ENCODE measurements at regions not wholly inside any gene's neighbourhood (a gene's known extent, or its start where the extent isn't known, plus 50 kb on each side); places are given as distances from the start of the nearest gene placed in this dataset.

DNA sequence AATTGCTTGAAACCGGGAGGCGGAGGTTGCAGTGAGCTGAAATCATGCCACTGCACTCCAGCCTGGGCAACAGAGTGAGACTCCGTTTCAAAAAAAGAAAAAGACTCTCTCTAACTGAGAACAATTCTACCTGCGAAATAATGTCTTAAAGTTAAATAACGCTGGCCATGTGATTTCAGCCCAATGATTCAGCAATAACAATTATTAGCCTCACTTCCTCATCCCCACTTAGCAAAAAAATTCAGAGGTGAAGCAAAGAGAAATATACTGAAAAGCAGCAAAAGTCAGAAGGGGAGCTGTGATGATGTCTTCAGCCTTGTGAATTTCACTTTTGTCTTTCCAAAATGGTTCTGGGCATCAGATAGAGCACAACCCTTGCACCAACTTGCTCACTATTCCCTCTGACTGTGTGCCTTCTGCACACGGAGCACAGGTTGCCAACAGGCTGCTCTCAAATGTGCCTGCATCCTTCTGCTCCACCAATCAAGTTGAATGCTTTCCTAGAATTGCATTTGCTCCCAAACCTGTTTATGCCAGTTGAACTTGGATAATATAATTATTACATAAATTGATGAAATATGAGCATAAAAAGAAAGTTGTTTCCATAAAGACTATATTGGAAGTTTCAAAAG lies 79.8 kb upstream of the IPO9 start:
- no peak for DNase-seq (ENCODE audit: low read depth)

DNA sequence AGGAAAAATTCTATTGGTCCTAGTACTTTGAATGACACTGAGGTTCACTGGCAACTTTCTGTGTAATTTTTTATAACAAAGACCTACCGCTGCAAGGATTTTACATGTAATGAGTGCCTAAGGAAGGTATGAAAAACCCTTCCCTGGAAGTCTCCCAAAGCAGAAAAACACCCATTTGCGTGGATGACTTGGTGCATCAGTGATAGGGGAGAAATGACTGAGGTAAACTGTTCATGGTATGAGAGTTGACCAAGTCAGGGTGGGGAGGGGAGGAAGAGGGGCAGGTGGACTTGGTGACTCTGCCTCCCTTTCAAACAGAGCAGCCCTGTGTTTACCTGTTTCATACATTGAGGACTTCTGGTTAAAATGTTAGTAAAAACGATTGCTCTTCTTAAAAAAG lies 78.8 kb upstream of the IPO9 start:
- DNase-seq (ENCODE audit: low read depth), result no peak

DNA sequence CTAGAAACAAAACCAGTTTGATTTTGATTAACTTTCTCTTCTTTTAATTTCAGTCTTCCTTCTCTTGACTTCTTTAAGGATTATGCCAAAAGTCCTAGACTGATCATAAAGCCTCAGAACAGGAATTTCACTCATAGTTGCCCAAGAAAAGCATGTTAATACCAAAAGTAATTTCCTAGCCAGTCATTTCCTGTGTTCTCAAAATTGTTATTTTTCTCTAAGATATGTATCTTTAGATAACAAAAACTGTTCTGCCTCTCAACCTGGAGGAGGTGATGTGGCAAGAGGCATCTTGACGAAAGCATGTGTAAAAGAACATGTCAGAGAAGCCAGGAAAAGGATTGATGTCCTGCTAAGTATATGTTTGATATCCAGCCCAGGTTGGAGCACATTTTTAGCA lies 78.0 kb upstream of the IPO9 start:
- no peak for DNase-seq (ENCODE audit: low read depth)

DNA sequence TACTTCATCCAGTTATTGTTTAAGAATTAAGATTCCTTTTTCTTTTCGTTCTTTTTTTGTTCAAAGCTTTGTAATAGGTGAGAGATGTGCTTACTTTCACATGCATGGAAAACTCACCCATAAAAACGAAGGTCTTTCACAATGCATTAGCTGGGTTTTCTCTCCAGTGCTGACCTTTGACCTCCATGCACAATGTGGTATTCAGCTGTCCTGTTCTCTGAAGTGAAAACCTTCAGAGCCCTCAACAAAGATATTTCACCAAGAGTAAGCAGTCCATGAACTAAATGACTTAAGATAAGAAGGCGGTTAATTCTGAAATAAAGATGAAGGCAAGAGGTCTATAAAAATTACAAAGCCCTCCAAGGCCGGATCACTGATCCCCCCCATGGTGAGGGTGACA lies 77.1 kb upstream of the IPO9 start:
- no peak for DNase-seq (ENCODE audit: low read depth)

DNA sequence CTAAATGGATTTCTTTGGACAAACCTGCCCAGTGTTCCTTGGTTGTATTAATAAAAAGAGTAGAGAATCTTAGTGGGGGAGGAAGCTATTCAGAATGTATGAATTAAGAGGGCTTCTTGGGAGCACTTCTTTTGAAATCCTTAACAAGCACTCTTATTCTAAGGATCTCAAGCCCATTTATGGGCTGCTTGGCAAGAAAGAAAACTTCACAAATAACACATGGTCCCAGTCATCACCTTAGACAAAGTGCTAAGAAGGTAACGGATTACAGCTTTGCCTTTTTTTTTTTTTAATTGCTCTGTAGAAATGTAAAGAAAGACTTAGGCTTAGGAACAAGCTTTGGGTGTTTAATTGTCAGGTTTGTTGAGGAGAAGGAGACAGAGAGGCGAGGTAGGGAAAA lies 76.6 kb upstream of the IPO9 start:
- DNase-seq (ENCODE audit: low read depth), result no peak

DNA sequence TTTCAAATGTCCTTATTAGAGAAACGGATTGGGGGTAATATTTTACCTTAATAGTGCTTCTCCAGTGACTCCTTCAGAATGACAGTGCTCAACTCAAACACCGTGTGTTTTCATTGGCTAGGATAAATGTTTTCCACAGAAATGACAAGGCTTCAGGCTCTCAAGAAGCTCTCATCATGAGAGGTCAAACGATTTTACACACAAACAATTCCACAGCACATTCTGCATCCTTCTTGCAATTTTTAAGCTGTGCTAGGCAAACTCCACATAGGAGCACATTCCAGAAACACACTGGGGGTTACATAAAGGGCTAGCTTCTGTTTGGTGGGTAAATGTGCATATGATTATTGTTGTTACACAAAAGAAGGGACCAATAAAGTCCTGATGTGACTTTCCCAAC lies 75.5 kb upstream of the IPO9 start:
- DNase-seq (ENCODE audit: low read depth), result no peak

DNA sequence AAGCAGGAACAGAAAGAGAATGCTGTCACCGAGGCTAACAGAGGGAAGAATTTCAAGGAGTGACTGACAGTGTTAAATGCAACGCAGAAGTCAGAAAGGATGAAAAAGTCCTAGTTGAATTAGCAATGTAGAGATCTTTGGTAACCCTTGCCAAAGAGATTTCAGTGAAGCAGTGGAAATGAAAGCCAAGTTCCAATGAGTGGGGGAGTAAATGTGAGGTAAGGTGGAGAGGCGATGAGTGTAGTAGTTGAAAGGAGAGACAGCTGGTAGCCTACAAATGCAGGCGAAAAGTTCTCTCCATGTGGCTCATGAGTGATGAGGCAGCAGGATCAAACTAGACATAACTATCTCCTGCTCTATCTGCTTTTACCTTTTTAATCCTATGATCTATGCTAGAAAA lies 74.6 kb upstream of the IPO9 start:
- no peak for DNase-seq (ENCODE audit: low read depth)

DNA sequence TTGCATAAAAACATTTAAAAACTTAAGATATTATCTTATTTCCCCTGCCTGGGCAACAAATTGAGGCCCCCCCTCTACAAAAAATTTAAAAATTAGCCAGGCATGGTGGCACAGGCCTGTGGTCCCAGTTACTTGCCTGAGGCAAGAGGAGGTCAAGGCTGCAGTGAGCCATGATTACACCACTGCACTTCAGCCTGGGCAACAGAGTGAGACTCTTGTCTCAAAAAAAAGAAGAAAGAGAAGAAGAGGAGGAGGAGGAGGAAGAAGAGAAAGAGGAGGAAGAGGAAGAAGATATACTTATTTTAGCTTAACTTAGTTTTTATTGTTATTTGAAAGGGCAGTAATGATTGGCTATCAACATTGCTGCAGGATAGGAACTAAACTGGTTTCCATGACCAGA lies 73.8 kb upstream of the IPO9 start:
- DNase-seq (ENCODE audit: low read depth), result no peak

DNA sequence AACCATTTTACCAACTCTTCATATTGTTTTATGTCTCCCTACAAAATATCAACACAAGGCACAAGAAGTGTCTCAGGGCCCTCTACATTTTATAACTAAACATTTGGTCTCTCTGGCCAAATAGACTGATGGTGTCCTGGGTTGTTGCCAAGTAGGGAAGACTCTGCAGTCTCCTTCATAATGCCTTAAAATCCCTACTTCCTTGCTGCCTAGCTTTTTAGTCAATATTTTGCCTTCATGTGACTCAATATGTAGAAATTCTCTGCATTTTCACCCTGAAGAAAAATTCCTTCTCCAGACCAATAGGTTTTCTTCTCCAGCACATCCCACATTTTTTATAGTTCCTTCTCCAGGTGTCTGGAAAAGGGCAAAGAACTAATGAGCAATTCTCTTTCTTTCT lies 72.6 kb upstream of the IPO9 start:
- no peak for DNase-seq (ENCODE audit: low read depth)

DNA sequence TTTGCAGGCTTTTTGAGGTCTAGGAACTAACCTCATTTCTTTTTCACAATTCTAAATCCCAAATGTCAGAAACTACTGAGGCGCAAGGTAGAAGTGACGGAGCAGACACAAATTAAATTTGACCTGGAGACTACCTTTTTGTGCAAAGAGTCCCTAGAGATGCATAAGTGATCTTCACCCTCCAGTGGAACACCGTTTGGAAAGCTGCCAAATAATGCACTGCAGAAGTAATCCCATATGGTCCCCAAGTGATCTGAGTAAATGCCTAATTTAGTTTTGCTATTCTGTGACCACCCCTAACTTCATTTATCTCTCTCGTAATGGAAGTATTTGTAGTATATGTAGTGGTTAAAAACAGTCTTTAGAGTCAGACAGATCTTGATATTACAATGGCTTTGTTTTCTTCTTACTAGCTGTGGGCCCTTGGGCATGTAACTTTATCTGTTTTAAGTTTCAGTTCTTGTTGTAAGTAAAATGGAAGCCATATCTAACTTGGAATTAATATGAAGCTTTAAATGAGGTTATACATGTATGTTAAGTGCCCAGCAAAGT lies 70.4 kb upstream of the IPO9 start:
- no peak for DNase-seq (ENCODE audit: low read depth)

DNA sequence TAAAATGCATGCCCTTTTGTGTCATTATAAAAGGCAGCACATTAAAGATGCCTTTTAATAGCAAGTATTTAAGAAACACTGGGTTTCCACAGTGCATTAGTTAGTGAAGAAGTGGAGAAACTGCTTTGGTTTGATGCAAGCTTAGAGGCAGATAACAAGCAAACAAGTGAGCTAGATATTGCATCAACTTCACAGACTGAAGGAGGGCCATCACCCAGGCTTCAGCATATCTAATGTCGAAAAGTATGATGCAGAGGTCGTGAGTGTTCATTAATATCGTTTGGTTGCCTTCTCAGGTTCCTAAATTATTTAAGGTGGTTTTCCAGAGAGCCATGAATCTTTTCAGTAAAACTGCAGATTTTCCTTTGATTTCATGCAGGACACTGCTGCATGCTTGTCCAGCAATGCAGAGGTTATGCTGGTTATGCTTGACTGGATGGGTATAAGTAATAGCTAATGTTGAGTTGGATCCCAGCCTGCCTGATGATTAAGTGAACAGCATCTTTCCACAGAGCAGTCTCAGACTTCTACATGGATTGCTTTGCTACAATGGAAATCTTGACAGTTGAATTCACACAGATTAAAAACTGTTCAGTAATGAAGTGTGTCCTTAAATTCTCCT lies 69.7 kb upstream of the IPO9 start:
- DNase-seq (ENCODE audit: low read depth), result no peak

DNA sequence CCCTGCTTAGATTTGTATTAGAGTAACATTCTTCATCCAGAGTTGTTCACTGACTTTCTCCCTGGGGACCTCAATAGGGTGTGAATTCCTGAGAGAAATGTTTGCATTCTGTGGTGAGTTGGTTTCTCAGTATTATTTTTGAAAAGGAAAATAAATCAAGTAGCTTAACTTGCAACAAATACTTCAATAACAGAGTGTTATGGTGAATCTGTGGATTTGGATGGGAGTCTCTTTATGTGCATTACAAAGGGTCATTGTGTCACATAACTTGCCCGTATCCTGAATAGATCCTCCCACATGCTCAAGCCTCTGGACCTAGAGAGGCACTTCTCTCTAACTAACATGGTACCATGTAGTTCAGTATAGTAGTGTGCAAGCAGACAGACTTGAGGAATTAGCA lies 68.4 kb upstream of the IPO9 start:
- no peak for DNase-seq (ENCODE audit: low read depth)

DNA sequence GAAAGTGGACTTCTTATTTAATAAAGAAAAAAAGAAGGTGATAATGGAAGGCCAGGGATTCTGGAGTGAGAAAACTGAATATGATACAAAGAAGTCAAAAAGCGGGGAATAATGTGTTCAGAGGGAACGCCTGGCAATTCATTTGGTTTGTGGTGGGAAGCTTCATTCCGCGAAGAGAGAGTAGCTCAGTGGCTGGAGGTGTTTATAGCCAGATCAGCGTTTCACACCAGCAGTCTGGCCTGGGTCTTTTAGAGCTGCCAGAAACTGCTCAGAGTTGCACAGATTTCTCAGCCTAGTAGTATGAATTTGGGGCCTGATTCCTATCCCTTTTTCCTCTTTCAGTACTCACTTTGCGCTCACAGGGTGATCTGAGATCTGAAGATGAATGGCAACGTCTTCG lies 67.8 kb upstream of the IPO9 start:
- DNase-seq (ENCODE audit: low read depth), result no peak

DNA sequence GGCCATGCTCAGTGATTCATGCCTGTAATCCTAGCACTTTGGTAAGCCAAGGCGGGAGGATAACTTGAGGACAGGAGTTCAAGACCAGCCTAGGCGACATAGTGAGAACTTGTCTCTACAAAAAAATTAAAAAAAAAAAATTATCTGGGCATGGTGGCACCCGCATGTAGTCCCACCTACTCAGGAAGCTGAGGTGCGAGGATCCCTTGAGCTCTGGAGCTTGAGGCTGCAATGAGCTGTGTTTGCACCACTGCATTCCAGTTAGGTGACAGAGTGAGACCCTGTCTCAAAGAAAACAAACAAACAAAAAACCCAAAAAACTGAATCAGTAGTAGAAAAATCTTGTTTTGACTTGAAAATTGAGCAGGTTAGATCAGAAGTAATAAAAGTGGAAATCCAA lies 67.1 kb upstream of the IPO9 start:
- DNase-seq (ENCODE audit: low read depth), result no peak

DNA sequence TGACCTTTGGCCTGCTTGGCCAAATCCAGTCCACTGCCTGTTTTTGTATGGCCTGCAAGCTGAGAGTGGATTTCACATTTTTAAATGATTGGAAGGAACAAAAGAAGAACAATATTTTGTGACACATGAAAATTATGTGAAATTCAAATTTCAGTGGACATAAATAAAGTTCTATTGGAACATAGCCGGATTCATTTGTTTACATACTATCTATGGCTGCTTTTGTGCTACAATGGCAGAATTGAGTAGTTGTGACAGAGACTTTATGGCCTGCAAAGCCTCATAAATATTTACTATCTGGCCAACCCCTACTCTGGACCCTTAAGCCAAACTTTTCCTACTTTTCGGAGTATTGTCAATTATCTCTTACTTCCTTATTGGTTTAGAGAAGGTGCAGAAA lies 66.6 kb upstream of the IPO9 start:
- DNase-seq (ENCODE audit: low read depth), result no peak

DNA sequence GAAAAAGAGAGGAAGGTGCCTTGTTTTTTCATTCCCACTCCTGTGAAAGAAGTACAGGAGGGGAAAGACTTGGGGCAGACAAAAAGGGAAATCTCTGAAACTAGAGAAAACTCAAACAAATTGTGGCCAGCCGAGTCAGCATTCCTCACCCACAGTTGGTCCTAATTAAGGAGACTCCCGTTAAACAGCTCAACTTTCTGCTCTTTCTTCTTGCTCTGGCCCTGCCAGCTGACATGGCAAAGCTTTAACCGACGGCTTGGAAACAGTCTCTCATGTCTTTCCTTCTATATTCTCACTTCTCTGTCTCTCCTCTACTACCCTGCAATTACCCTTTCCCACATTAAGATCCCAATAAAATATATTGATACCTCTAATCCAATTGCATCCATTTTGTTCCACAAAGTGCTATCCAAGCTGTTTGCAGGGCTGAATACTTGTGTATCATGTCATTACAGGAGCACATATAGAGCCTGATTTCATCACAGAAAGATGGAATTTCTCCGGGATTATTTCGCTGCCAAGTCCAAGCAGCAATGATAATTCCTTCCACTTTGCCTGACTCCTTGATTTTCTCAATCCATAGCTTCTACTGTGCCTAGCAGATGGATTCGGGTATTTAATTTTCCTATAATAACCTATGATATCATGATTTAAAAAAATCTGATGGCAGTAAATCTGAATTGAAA lies 65.4 kb upstream of the IPO9 start:
- no peak for DNase-seq (ENCODE audit: low read depth)

DNA sequence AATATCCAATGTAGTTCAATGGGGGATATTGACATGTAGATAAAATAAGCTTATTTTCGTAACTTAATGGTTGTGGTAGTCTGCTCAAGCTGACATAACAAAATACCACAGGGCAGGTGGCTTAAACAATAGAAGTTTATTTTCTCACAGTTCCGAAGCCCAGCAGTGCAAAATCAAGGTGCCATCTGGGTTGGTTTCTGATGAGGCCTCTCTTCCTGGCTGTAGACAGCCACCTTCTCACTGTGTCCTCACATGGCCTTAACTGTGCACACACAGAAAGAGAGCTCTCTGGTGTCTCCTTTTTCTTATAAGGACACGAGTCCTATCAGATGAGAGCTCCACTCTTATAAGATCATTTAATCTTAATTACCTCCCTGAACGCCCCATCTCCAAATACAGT lies 64.8 kb upstream of the IPO9 start:
- DNase-seq (ENCODE audit: low read depth), result no peak

DNA sequence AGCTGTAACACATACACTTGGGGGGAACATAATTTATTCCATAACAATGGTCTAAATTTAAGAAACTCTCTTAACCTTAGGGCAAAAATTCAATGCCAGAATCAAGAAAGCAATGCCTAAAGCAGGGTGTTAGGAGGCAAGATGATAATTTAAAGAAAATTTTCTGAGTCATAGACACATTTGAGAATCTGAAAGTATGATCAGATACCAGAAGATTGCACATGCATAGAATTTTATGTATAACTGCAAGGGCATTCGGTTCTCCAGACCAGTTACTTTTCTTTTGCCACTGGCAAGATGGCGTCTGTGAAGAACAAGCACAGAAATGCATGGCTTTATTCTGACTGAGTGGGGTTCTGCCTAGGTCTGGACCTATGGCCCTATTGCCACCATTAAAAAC lies 64.4 kb upstream of the IPO9 start:
- DNase-seq (ENCODE audit: low read depth), result no peak

DNA sequence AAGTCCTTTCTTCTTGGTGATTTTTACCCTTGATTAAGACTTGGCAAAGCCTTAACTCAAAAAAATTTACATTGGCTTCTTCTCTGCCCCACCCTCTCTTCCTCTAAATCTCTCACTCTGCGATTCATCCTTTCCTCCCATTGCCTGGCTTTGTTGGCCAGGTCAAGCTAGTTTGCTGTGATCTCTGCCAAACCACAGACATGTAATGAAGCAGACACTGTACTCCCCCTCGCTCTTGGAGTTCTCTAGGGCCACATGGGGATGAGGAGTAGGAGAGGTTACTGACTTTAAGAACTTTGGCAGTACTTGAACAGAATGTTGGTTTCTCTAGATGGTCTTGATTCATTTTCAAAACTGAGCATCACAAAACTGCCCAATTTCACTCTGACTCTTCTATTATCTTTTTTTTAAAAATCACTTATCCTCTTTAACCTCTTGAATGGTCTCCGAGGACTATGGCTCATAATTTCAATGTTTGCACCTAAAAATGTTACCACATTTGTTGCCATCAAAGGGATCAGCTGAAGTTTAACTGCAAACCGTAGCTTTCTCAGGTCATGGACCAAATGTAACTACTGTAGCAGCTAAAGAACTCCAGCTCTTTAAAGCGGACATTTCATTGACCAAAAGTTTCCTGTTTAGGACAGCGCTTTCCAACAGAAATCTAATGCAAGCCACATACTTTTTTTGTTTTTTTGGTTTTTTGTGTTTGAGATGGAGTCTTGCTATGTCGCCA lies 62.7 kb upstream of the IPO9 start:
- no peak for DNase-seq (ENCODE audit: low read depth)

DNA sequence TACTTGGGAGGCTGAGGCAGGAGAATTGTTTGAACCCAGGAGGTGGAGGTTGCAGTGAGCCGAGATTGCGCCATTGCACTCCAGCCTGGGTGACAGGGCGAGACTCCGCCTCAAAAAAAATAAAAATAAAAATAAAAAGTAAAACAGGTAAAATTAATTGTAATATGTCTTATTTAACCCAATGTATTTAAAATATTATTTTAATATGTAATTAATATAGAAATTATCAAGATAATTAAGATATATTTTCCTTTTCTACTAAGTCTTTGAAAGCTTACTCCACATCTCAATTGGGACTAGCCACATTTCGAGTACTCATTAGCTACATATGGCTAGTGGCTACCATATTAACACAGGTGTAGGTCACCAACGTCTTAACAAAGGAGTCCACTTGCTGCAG lies 61.6 kb upstream of the IPO9 start:
- no peak for DNase-seq (ENCODE audit: low read depth)

DNA sequence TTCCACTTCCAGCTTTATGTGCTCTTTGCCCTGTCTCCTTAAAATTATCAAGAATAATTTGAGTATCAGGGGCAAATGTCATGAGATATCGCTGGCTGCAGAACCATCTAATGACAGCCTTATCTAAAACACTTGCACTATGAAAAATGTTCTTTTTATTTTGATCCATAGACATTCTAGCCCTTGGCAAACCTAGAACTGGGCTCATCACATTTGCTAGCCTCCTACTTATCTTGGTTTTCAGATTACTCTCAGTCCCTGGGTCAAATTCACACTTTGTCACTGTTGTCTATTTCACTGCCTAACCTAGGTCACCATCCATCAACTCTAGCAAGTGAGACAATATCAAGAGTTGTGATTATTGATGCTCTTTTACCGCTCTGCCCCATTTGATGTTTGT lies 59.9 kb upstream of the IPO9 start:
- no peak for DNase-seq (ENCODE audit: low read depth)

DNA sequence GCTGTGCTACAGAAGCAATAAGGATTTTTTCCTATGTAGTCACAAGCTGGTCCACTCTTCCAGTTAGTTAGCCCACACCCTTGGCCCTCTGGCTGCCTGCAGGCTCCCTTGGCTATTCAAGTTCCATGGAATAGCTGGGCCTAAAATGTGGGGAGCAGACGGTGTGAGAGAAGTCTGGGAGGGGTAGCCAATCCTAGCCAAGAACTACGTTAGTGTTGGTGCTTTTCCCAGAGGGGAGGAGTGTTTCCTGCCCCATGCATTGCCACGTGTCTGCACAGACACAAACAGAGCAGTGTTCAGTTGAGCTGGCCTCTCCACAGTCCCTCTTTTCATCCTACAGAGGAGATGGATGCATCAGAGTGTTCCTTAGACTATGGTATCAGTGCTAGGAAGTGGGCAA lies 59.0 kb upstream of the IPO9 start:
- no peak for DNase-seq (ENCODE audit: low read depth)

DNA sequence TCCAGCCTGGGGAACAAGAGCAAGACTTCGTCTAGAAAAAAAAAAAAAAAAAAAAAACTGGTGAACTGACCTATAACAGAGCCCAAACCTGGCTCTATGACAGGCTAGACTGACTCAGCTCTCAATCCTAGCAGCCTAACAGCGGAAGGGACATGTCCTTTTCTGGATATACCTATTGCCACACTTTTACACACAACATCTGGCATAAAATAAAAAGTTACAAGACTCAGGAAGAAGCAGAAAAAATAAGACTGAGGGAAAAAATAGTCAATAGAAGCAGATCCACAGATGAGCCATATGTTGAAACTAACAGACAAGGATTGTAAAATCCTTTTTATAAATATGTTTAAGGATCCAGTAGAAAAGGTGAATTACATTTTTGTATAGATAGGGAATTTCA lies 57.5 kb upstream of the IPO9 start:
- DNase-seq (ENCODE audit: low read depth), result no peak
